ENCODE measurements at regions not wholly inside any gene's neighbourhood (a gene's known extent, or its start where the extent isn't known, plus 50 kb on each side); places are given as distances from the start of the nearest gene placed in this dataset.

DNA sequence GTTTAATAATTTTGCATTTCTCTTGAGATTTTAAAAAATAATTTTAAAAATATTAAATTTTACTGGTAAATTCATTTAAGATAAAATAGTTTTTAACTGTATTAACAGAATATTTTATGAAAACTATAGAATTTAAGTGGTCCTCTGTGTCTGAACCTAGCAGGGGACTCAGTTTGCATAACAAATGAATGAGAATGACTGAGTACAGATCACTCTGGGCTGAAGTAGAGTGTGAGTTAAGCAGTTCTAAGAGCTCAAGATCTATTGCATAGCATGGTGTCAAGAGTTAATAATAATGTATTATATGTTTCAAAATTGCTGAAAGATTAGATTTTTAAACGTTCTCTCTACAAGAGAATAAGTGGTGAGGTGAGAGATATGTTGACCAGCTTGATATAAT, 348.3 kb upstream of the SLITRK1 start:
- Histone ChIP-seq H3K27ac (ENCODE audit: low read length) (no peak overlapping the region), H3K4me1 (ENCODE audit: control insufficient read depth, insufficient read depth, low read length) (no peaks in the 10 kb centered on the region), H3K4me3 (ENCODE audit: low read length in 2 of 2) (no peak overlapping the region), H3K27me3 (ENCODE audit: control insufficient read depth in 1 of 2, insufficient read depth in 2 of 2, low read length in 2 of 2) (no peaks in the 10 kb centered on the region), H3K36me3 (ENCODE audit: control insufficient read depth in 2 of 2, insufficient read depth in 2 of 2, low read length in 2 of 2) (no peaks in the 10 kb centered on the region), H3K9me3 (ENCODE audit: control insufficient read depth in 2 of 2, low read length in 2 of 2) (no peaks in the 10 kb centered on the region), H3K9ac (ENCODE audit: low read length in 2 of 2) (no peak overlapping the region)

- Histone ChIP-seq H3K9ac (ENCODE audit: low read length in 2 of 2) (no peak overlapping the region), H3K9me3 (ENCODE audit: control insufficient read depth in 2 of 2, low read length in 2 of 2) (no peaks in the 10 kb centered on the region), H3K27ac (ENCODE audit: low read length) (no peak overlapping the region), H3K4me3 (ENCODE audit: low read length in 2 of 2) (no peak overlapping the region), H3K36me3 (ENCODE audit: control insufficient read depth in 2 of 2, insufficient read depth in 2 of 2, low read length in 2 of 2) (no peaks in the 10 kb centered on the region), H3K4me1 (ENCODE audit: control insufficient read depth, insufficient read depth, low read length) (no peaks in the 10 kb centered on the region), H3K27me3 (ENCODE audit: control insufficient read depth in 1 of 2, insufficient read depth in 2 of 2, low read length in 2 of 2) (no peaks in the 10 kb centered on the region)
Observed at GRCh38 chr13:84211048-84211447, 328.8 kb upstream of the SLITRK1 start.

DNA sequence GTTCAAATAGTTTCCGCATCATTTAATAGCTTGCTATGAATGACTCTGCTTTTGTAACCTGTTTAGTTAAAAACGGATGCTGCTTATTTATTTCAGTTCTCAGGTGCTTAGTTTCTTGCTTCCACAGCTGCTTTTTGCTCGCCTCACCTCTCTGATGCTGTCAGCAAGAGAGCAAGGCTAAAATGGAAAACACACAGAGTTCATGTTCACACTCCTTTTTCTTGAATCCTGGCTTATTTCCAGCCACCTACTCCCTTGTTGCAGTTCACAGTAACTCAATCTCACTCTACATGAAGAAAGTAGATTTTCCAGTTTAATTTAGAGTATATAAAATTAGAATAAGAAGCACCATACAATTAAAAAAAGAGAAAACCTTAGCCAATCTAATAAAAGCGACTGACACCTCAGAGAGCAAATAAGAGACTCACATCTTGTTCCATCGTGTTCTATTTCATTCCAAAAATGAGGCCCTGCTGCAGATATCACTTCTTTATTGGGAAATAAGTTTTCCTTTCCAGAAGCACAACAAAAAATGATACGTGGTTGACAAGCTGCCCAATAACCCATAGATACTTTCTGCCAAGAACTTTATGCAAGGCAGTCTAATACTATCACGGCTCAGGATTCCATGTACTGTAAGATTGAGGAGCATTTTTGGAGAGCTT, 326.1 kb upstream of the SLITRK1 start:
- Histone ChIP-seq H3K36me3 (ENCODE audit: control insufficient read depth in 2 of 2, insufficient read depth in 2 of 2, low read length in 2 of 2) (no peaks in the 10 kb centered on the region), H3K4me1 (ENCODE audit: control insufficient read depth, insufficient read depth, low read length) (no peaks in the 10 kb centered on the region), H3K27ac (ENCODE audit: low read length) (no peak overlapping the region), H3K27me3 (ENCODE audit: control insufficient read depth in 1 of 2, insufficient read depth in 2 of 2, low read length in 2 of 2) (no peaks in the 10 kb centered on the region), H3K9me3 (ENCODE audit: control insufficient read depth in 2 of 2, low read length in 2 of 2) (no peaks in the 10 kb centered on the region), H3K9ac (ENCODE audit: low read length in 2 of 2) (no peak overlapping the region), H3K4me3 (ENCODE audit: low read length in 2 of 2) (no peak overlapping the region)

GRCh38 chr13:84207509-84207908, 325.2 kb upstream of the SLITRK1 start:
- Histone ChIP-seq H3K4me3 (ENCODE audit: low read length in 2 of 2) (no peak overlapping the region), H3K27me3 (ENCODE audit: control insufficient read depth in 1 of 2, insufficient read depth in 2 of 2, low read length in 2 of 2) (no peaks in the 10 kb centered on the region)

GRCh38 chr13:84200971-84201370, 318.7 kb upstream of the SLITRK1 start:
- Histone ChIP-seq H3K4me1 (ENCODE audit: control insufficient read depth, insufficient read depth, low read length) (no peaks in the 10 kb centered on the region), H3K27me3 (ENCODE audit: control insufficient read depth in 1 of 2, insufficient read depth in 2 of 2, low read length in 2 of 2) (no peaks in the 10 kb centered on the region), H3K4me3 (ENCODE audit: low read length in 2 of 2) (no peak overlapping the region), H3K36me3 (ENCODE audit: control insufficient read depth in 2 of 2, insufficient read depth in 2 of 2, low read length in 2 of 2) (no peaks in the 10 kb centered on the region), H3K27ac (ENCODE audit: low read length) (no peak overlapping the region), H3K9ac (ENCODE audit: low read length in 2 of 2) (no peak overlapping the region), H3K9me3 (ENCODE audit: control insufficient read depth in 2 of 2, low read length in 2 of 2) (no peaks in the 10 kb centered on the region)

More at GRCh38 chr13:84207509-84207908, 325.2 kb upstream of the SLITRK1 start:
- H3K9ac ChIP-seq (ENCODE audit: low read length in 2 of 2): no peak overlapping the region
- H3K9me3 ChIP-seq (ENCODE audit: control insufficient read depth in 2 of 2, low read length in 2 of 2): no peaks in the 10 kb centered on the region
- no peak overlapping the region for H3K27ac ChIP-seq (ENCODE audit: low read length)
- no peaks in the 10 kb centered on the region for H3K4me1 ChIP-seq (ENCODE audit: control insufficient read depth, insufficient read depth, low read length)
- no peaks in the 10 kb centered on the region for H3K36me3 ChIP-seq (ENCODE audit: control insufficient read depth in 2 of 2, insufficient read depth in 2 of 2, low read length in 2 of 2)

GRCh38 chr13:84192125-84192524, 309.9 kb upstream of the SLITRK1 start:
- Histone ChIP-seq H3K9me3 (ENCODE audit: control insufficient read depth in 2 of 2, low read length in 2 of 2) (no peaks in the 10 kb centered on the region), H3K36me3 (ENCODE audit: control insufficient read depth in 2 of 2, insufficient read depth in 2 of 2, low read length in 2 of 2) (no peaks in the 10 kb centered on the region), H3K27me3 (ENCODE audit: control insufficient read depth in 1 of 2, insufficient read depth in 2 of 2, low read length in 2 of 2) (no peaks in the 10 kb centered on the region), H3K27ac (ENCODE audit: low read length) (no peak overlapping the region), H3K4me3 (ENCODE audit: low read length in 2 of 2) (no peak overlapping the region), H3K9ac (ENCODE audit: low read length in 2 of 2) (no peak overlapping the region), H3K4me1 (ENCODE audit: control insufficient read depth, insufficient read depth, low read length) (no peaks in the 10 kb centered on the region)

GRCh38 chr13:84191139-84191538, 308.9 kb upstream of the SLITRK1 start:
- no peak overlapping the region for H3K4me3 ChIP-seq (ENCODE audit: low read length in 2 of 2)
- H3K9me3 ChIP-seq (ENCODE audit: control insufficient read depth in 2 of 2, low read length in 2 of 2): no peaks in the 10 kb centered on the region
- no peaks in the 10 kb centered on the region for H3K4me1 ChIP-seq (ENCODE audit: control insufficient read depth, insufficient read depth, low read length)
- H3K9ac ChIP-seq (ENCODE audit: low read length in 2 of 2): no peak overlapping the region
- H3K36me3 ChIP-seq (ENCODE audit: control insufficient read depth in 2 of 2, insufficient read depth in 2 of 2, low read length in 2 of 2): no peaks in the 10 kb centered on the region
- H3K27me3 ChIP-seq (ENCODE audit: control insufficient read depth in 1 of 2, insufficient read depth in 2 of 2, low read length in 2 of 2): no peaks in the 10 kb centered on the region
- no peak overlapping the region for H3K27ac ChIP-seq (ENCODE audit: low read length)

GRCh38 chr13:84187626-84188025, 305.4 kb upstream of the SLITRK1 start:
- H3K27me3 ChIP-seq (ENCODE audit: control insufficient read depth in 1 of 2, insufficient read depth in 2 of 2, low read length in 2 of 2): no peaks in the 10 kb centered on the region
- H3K36me3 ChIP-seq (ENCODE audit: control insufficient read depth in 2 of 2, insufficient read depth in 2 of 2, low read length in 2 of 2): no peaks in the 10 kb centered on the region
- no peak overlapping the region for H3K9ac ChIP-seq (ENCODE audit: low read length in 2 of 2)
- no peaks in the 10 kb centered on the region for H3K9me3 ChIP-seq (ENCODE audit: control insufficient read depth in 2 of 2, low read length in 2 of 2)
- no peak overlapping the region for H3K27ac ChIP-seq (ENCODE audit: low read length)
- H3K4me1 ChIP-seq (ENCODE audit: control insufficient read depth, insufficient read depth, low read length): no peaks in the 10 kb centered on the region
- no peak overlapping the region for H3K4me3 ChIP-seq (ENCODE audit: low read length in 2 of 2)

DNA sequence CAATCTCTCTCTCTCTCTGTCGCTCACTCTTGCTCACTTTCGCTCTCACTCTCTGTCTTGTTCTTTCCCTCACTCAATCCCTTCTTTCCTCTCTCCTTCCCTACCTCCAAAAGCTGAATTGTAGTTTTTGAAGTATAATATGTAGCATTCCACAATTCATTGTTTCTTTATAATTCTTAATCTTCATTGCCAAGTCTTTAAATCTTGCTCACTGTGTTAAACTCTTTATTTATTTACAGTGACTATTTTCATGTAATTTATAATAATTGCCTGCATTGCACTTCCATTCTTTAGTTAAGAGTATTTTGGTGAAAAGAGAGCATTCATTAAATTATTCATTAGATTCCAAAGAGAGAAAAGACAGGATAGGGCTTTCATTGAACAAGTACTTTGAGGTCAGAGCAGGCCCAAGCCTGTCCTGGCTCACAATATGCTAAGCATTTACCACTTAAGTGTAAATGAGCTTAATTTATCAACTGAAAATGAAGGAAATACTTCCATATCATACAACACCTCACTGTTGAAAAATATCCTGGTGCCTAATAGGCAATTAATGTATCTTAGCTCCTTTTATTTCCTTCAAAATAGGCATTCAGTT, 257.4 kb upstream of the SLITRK1 start:
- Histone ChIP-seq H3K9me3 (ENCODE audit: control insufficient read depth in 2 of 2, low read length in 2 of 2) (no peaks in the 10 kb centered on the region), H3K36me3 (ENCODE audit: control insufficient read depth in 2 of 2, insufficient read depth in 2 of 2, low read length in 2 of 2) (no peaks in the 10 kb centered on the region), H3K4me1 (ENCODE audit: control insufficient read depth, insufficient read depth, low read length) (no peaks in the 10 kb centered on the region), H3K4me3 (ENCODE audit: low read length in 2 of 2) (no peak overlapping the region), H3K27ac (ENCODE audit: low read length) (no peak overlapping the region), H3K27me3 (ENCODE audit: control insufficient read depth in 1 of 2, insufficient read depth in 2 of 2, low read length in 2 of 2) (no peaks in the 10 kb centered on the region), H3K9ac (ENCODE audit: low read length in 2 of 2) (no peak overlapping the region)

DNA sequence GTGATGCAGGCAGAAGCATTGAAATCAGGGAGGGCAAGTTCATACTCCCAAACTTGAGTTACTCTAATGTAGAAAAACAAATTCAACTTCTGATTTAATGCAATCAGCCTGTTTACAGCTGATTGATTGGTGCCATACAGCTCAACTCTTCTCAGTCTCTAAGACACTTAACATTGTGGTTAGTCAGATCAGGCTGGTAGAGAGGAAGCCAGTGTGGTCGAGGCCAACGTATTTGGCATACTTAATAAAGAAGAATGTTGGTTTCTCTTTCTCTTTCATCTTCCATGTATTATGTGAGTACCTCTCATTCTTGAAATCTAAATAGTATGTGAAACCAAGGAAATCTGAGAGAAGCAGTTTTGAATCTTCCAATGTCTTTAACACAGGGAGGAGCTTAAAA, 255.0 kb upstream of the SLITRK1 start:
- Histone ChIP-seq H3K9me3 (ENCODE audit: control insufficient read depth in 2 of 2, low read length in 2 of 2) (no peaks in the 10 kb centered on the region), H3K4me1 (ENCODE audit: control insufficient read depth, insufficient read depth, low read length) (no peaks in the 10 kb centered on the region), H3K9ac (ENCODE audit: low read length in 2 of 2) (no peak overlapping the region), H3K27me3 (ENCODE audit: control insufficient read depth in 1 of 2, insufficient read depth in 2 of 2, low read length in 2 of 2) (no peaks in the 10 kb centered on the region), H3K27ac (ENCODE audit: low read length) (no peak overlapping the region), H3K4me3 (ENCODE audit: low read length in 2 of 2) (no peak overlapping the region), H3K36me3 (ENCODE audit: control insufficient read depth in 2 of 2, insufficient read depth in 2 of 2, low read length in 2 of 2) (no peaks in the 10 kb centered on the region)

DNA sequence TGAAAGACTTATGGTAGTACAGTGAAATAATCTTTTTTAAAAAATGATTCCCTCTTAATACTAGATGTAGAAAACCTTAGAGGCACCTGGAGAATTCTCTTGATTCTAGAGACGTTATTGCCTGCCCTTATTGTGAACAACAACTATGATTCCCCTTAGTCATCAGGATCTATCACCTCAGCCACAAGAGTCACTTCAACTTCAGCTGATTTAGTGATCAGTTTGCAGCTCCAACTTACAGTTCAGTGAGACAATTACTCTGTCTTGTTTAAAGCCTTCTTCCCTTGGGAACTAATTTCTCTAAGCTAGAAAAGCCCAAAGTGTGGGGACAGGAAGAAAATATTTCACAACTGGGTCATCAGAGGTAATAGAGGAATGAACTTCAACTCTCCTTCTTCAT, 254.3 kb upstream of the SLITRK1 start:
- H3K27me3 ChIP-seq (ENCODE audit: control insufficient read depth in 1 of 2, insufficient read depth in 2 of 2, low read length in 2 of 2): no peaks in the 10 kb centered on the region
- H3K9ac ChIP-seq (ENCODE audit: low read length in 2 of 2): no peak overlapping the region
- H3K27ac ChIP-seq (ENCODE audit: low read length): no peak overlapping the region
- no peak overlapping the region for H3K4me3 ChIP-seq (ENCODE audit: low read length in 2 of 2)
- H3K36me3 ChIP-seq (ENCODE audit: control insufficient read depth in 2 of 2, insufficient read depth in 2 of 2, low read length in 2 of 2): no peaks in the 10 kb centered on the region
- no peaks in the 10 kb centered on the region for H3K9me3 ChIP-seq (ENCODE audit: control insufficient read depth in 2 of 2, low read length in 2 of 2)
- no peaks in the 10 kb centered on the region for H3K4me1 ChIP-seq (ENCODE audit: control insufficient read depth, insufficient read depth, low read length)

Measured in stomach smooth muscle (tissue), 2 donors.